H9 (cell line): ENCODE measurements at regions not wholly inside any gene's neighbourhood (a gene's known extent, or its start where the extent isn't known, plus 50 kb on each side); places are given as distances from the start of the nearest gene placed in this dataset.

Experiments used
- DNase-seq: peaks from one replicate; pipeline ENCODE4 v3.0.0-alpha.2; 2017
- H2AFZ ChIP-seq: one replicate; pipeline ENCODE4 v1.6.1; 2013; ENCODE audit warnings: mild to moderate bottlenecking, low read length, control low read depth, moderate library complexity
- H2AK5ac ChIP-seq: 2 replicates; pipeline ENCODE4 v1.6.1; 2013; ENCODE audit warnings: low read length, control low read depth, mixed read lengths; ENCODE audit not compliant: insufficient read length
- H2BK120ac ChIP-seq: one replicate; pipeline ENCODE4 v1.6.1; 2013; ENCODE audit warnings: low read depth, mild to moderate bottlenecking, low read length, control low read depth, inconsistent platforms; ENCODE audit not compliant: poor library complexity, severe bottlenecking
- H2BK12ac ChIP-seq: 2 replicates; pipeline ENCODE4 v1.6.1; 2013; ENCODE audit warnings: low read length, control low read depth, mixed read lengths, low read depth; ENCODE audit not compliant: insufficient read length
- H2BK15ac ChIP-seq: 2 replicates; pipeline ENCODE4 v1.6.1; 2013; ENCODE audit warnings: low read depth, low read length, control low read depth
- H2BK20ac ChIP-seq: one replicate; pipeline ENCODE4 v1.6.1; 2013; ENCODE audit warnings: low read depth, mild to moderate bottlenecking, low read length, control low read depth, inconsistent platforms; ENCODE audit not compliant: poor library complexity, severe bottlenecking
- H2BK5ac ChIP-seq: 2 replicates; pipeline ENCODE4 v1.6.1; 2013; ENCODE audit warnings: low read length, control low read depth, mixed read lengths; ENCODE audit not compliant: insufficient read length
- H3K14ac ChIP-seq: 2 replicates; pipeline ENCODE4 v1.6.1; 2013; ENCODE audit warnings: low read length, control low read depth; ENCODE audit not compliant: insufficient read depth
- H3K18ac ChIP-seq: 2 replicates; pipeline ENCODE4 v1.6.1; 2013; ENCODE audit warnings: low read depth, mild to moderate bottlenecking, mixed read lengths, low read length, control low read depth; ENCODE audit not compliant: insufficient read length
- H3K23ac ChIP-seq: 2 replicates; pipeline ENCODE4 v1.6.1; 2013; ENCODE audit warnings: low read length, control low read depth, mixed read lengths, low read depth; ENCODE audit not compliant: insufficient read length
- H3K23me2 ChIP-seq: 2 replicates; pipeline ENCODE4 v1.6.1; 2013; ENCODE audit warnings: low read depth, mild to moderate bottlenecking, mixed read lengths, low read length, control low read depth; ENCODE audit not compliant: insufficient read length, poor library complexity, severe bottlenecking
- H3K27ac ChIP-seq: 2 replicates; pipeline ENCODE4 v1.5.1; 2013; ENCODE audit warnings: low read length, control low read depth, mixed read lengths, low read depth; ENCODE audit not compliant: insufficient read length
- H3K27me3 ChIP-seq: 2 replicates; pipeline ENCODE4 v1.6.1; 2013; ENCODE audit warnings: low read length, control low read depth, inconsistent platforms; ENCODE audit not compliant: insufficient read depth
- H3K4ac ChIP-seq: 2 replicates; pipeline ENCODE4 v1.6.1; 2013; ENCODE audit warnings: low read depth, mild to moderate bottlenecking, control low read depth, inconsistent platforms, low read length, moderate library complexity
- H3K4me1 ChIP-seq: 2 replicates; pipeline ENCODE4 v1.6.1; 2013; ENCODE audit warnings: low read length, control low read depth, inconsistent platforms; ENCODE audit not compliant: insufficient read depth
- H3K4me2 ChIP-seq: 2 replicates; pipeline ENCODE4 v1.6.1; 2013; ENCODE audit warnings: low read length, control low read depth, mixed read lengths; ENCODE audit not compliant: insufficient read length, insufficient read depth
- H3K56ac ChIP-seq: 2 replicates; pipeline ENCODE4 v1.6.1; 2013; ENCODE audit warnings: low read depth, mild to moderate bottlenecking, mixed read lengths, low read length, control low read depth; ENCODE audit not compliant: insufficient read length
- H3K79me1 ChIP-seq: 2 replicates; pipeline ENCODE4 v1.6.1; 2013; ENCODE audit warnings: low read depth, mild to moderate bottlenecking, moderate library complexity, low read length, control low read depth, inconsistent platforms; ENCODE audit not compliant: insufficient read depth, poor library complexity, severe bottlenecking
- H3K79me2 ChIP-seq: 2 replicates; pipeline ENCODE4 v1.6.1; 2013; ENCODE audit warnings: low read length, control low read depth, inconsistent platforms; ENCODE audit not compliant: insufficient read depth
- H3K9ac ChIP-seq: 2 replicates; pipeline ENCODE4 v1.6.1; 2013; ENCODE audit warnings: low read length, control low read depth, mixed read lengths; ENCODE audit not compliant: insufficient read length; ENCODE audit errors: extremely low read depth
- H3K9me3 ChIP-seq: one replicate; pipeline ENCODE4 v1.6.1; 2013; ENCODE audit warnings: low read depth, low read length, inconsistent platforms; ENCODE audit not compliant: control insufficient read depth
- H3T11ph ChIP-seq: one replicate; pipeline ENCODE4 v1.6.1; 2013; ENCODE audit warnings: mild to moderate bottlenecking, low read length, control low read depth, inconsistent platforms
- H4K20me1 ChIP-seq: one replicate; pipeline ENCODE4 v1.6.1; 2013; ENCODE audit not compliant: control insufficient read depth, insufficient read length, insufficient read depth
- H4K5ac ChIP-seq: 2 replicates; pipeline ENCODE4 v1.6.1; 2013; ENCODE audit warnings: low read depth, mild to moderate bottlenecking, mixed read lengths, low read length, control low read depth; ENCODE audit not compliant: insufficient read length
- H4K8ac ChIP-seq: replicated peaks from 2 replicates; pipeline ENCODE4 v1.6.1; 2013; ENCODE audit warnings: low read length, control low read depth, mixed read lengths, low read depth; ENCODE audit not compliant: insufficient read length
- H4K91ac ChIP-seq: 2 replicates; pipeline ENCODE4 v1.6.1; 2013; ENCODE audit warnings: low read depth, mild to moderate bottlenecking, moderate library complexity, mixed read lengths, low read length, control low read depth; ENCODE audit not compliant: insufficient read length
- H3K27ac Mint-ChIP-seq, 3 experiments: 2 replicates in 2 of 3; 3 replicates in 1 of 3; pipeline ENCODE4 v1.8.0; 2020 to 2021; ENCODE audit warnings: mixed read lengths in 3 of 3, mild to moderate bottlenecking in 1 of 3, moderate library complexity in 1 of 3
- H3K27me3 Mint-ChIP-seq: 2 replicates; pipeline ENCODE4 v1.8.0; 2021; ENCODE audit warnings: low read depth, mild to moderate bottlenecking, moderate library complexity, mixed read lengths
- H3K36me3 Mint-ChIP-seq, 3 experiments: 2 replicates in 2 of 3; 3 replicates in 1 of 3; pipeline ENCODE4 v1.8.0; 2020 to 2021; ENCODE audit warnings: low read depth in 3 of 3, mixed read lengths in 3 of 3; ENCODE audit not compliant: insufficient read depth in 1 of 3
- H3K4me1 Mint-ChIP-seq, 2 experiments: 2 replicates each; pipeline ENCODE4 v1.8.0; 2020; ENCODE audit warnings: mixed read lengths in 2 of 2
- H3K4me3 Mint-ChIP-seq, 2 experiments: 2 replicates in 1 of 2; 3 replicates in 1 of 2; pipeline ENCODE4 v1.8.0; 2020 to 2021; ENCODE audit warnings: mild to moderate bottlenecking in 2 of 2, mixed read lengths in 2 of 2, moderate library complexity in 1 of 2
- H3K9me3 Mint-ChIP-seq, 2 experiments: 2 replicates in 1 of 2; 3 replicates in 1 of 2; pipeline ENCODE4 v1.8.0; 2020; ENCODE audit warnings: mild to moderate bottlenecking in 2 of 2, mixed read lengths in 2 of 2, moderate library complexity in 1 of 2
- CTCF ChIP-seq: fragments of 200-600 bp; sonication (generic); conservative IDR thresholded peaks from 3 replicates; pipeline ENCODE4 v1.8.0; 2021; ENCODE audit warnings: antibody characterized with exemption, mild to moderate bottlenecking
- WGBS: extraction: QIAGEN DNeasy Blood & Tissue Kit; methylation state at CpG from one replicate; pipeline ENCODE4 v1.1.7; 2013; ENCODE audit warnings: missing lambda C conversion rate, low lambda C conversion rate, mixed read lengths; ENCODE audit not compliant: insufficient read length; ENCODE audit errors: extremely low coverage; 5-methylcytosine and 5-hydroxymethylcytosine counted together

- Histone ChIP-seq H4K5ac (no peak overlapping the region), H3K27me3 (no peaks in the 10 kb centered on the region), H3K79me1 (no peaks in the 10 kb centered on the region), H3K9ac (no peak overlapping the region), H4K20me1 (no peaks in the 10 kb centered on the region), H3K56ac (no peak overlapping the region), H2BK15ac (no peak overlapping the region), H3K23me2 (no peaks in the 10 kb centered on the region), H2BK20ac (no peak overlapping the region), H3K27ac (no peak overlapping the region), H2BK5ac (no peak overlapping the region), H3K18ac (no peak overlapping the region), H2AFZ (no peak overlapping the region), H3T11ph (no peak overlapping the region), H4K91ac (no peak overlapping the region), H4K8ac (no peak overlapping the region), H3K4ac (no peak overlapping the region), H3K4me2 (no peak overlapping the region), H3K79me2 (no peaks in the 10 kb centered on the region), H3K14ac (no peak overlapping the region), H2BK12ac (no peak overlapping the region), H2AK5ac (no peak overlapping the region), H3K23ac (no peak overlapping the region), H3K9me3 (no peaks in the 10 kb centered on the region), H3K4me1 (no peaks in the 10 kb centered on the region), H2BK120ac (no peak overlapping the region)
- Mint-ChIP-seq H3K4me1 (peaks cover 4 to 7% of the 10 kb centered on the region in 2 experiments; a peak in 2 of 4 replicates), H3K27me3 (peaks cover 2% of the 10 kb centered on the region; the same call in 1 of the 2 replicates), H3K4me3 (no peak overlapping the region), H3K9me3 (peaks cover 0 to 3% of the 10 kb centered on the region in 2 experiments; a peak in 1 of 5 replicates), H3K36me3 (no peaks in the 10 kb centered on the region), H3K27ac (no peak overlapping the region)
- no peak for TF ChIP-seq CTCF
- no CpG with 5 or more reads among the region's 5 CpGs for WGBS
- DNase-seq, result no peak
Observed at GRCh38 chr7:68752485-68753178, 845.6 kb upstream of the AUTS2 start.
